GM12878 (cell line): ENCODE measurements at regions not wholly inside any gene's neighbourhood (a gene's known extent, or its start where the extent isn't known, plus 50 kb on each side); places are given as distances from the start of the nearest gene placed in this dataset.

Source experiments
- ATAC-seq: fragments of 200-7000 bp; cut with Tn5 transposase; 3 replicates; pipeline ENCODE4 v1.9.1; 2020; ENCODE audit warnings: mild to moderate bottlenecking, moderate library complexity
- BruUV-seq: library from RNA; stranded (reverse); fragments of 400-500 nt; replicated peaks from 2 replicates; lab custom pipeline; 2021; lab: Mats Ljungman, UMichigan
- CTCF ChIA-PET: fragments of 300-600 bp; sonication (Branson Sonifier 250); formaldehyde crosslinking; extraction: SDS; loops from one replicate; lab custom pipeline; 2021; ENCODE audit warnings: inconsistent platforms; lab: Yijun Ruan, JAX
- POLR2A ChIA-PET: fragments of 350-600 bp; formaldehyde crosslinking; extraction: SDS; loops from one replicate; lab custom pipeline; 2021; ENCODE audit warnings: inconsistent platforms; lab: Charles Lee
- RAD21 ChIA-PET: fragments of 300-600 bp; sonication (Branson Sonifier 250); formaldehyde crosslinking; loops from one replicate; lab custom pipeline; 2023; ENCODE audit warnings: antibody characterized with exemption; ENCODE audit not compliant: unreplicated experiment; lab: Charles Lee
- SMC1A ChIA-PET: fragments of 300-600 bp; sonication (Branson Sonifier 250); formaldehyde crosslinking; loops from one replicate; lab custom pipeline; 2023; ENCODE audit not compliant: unreplicated experiment, uncharacterized antibody; lab: Charles Lee
- DNase-seq: peaks from one replicate; pipeline ENCODE4 v3.0.0-alpha.2; 2011; ENCODE audit warnings: low read depth, low spot score
- FAIRE-seq: peaks from 3 replicates; lab custom pipeline; 2011; peaks lifted over from hg19 to GRCh38; lab: Jason Lieb, UNC
- H2AFZ ChIP-seq: 2 replicates; pipeline ENCODE4 v1.6.0; 2011; ENCODE audit warnings: low read depth, low read length, control low read depth; ENCODE audit not compliant: control insufficient read depth
- H3K27ac ChIP-seq: 2 replicates; pipeline ENCODE4 v1.5.1; 2011; ENCODE audit warnings: control low read depth; ENCODE audit not compliant: control insufficient read depth, insufficient read depth
- H3K27me3 ChIP-seq, 2 experiments: replicated peaks in 1 of 2; 2 replicates each; pipeline versions ENCODE4 v1.6.0 to v1.6.1; 2011; ENCODE audit warnings: low read length in 1 of 2; ENCODE audit not compliant: control insufficient read depth in 2 of 2, insufficient read depth in 2 of 2
- H3K36me3 ChIP-seq, 2 experiments: 2 replicates each; pipeline ENCODE4 v1.5.1; 2011; ENCODE audit warnings: low read length in 1 of 2; ENCODE audit not compliant: control insufficient read depth in 2 of 2, insufficient read depth in 2 of 2
- H3K4me1 ChIP-seq: 2 replicates; pipeline ENCODE4 v1.6.1; 2011; ENCODE audit warnings: mild to moderate bottlenecking, low read length, moderate library complexity, mixed read lengths; ENCODE audit not compliant: control insufficient read depth, insufficient read depth
- H3K4me2 ChIP-seq: 2 replicates; pipeline ENCODE4 v1.6.0; 2011; ENCODE audit warnings: control low read depth; ENCODE audit not compliant: control insufficient read depth, insufficient read depth
- H3K4me3 ChIP-seq: fragments of 200-600 bp; sonication (generic); 2 replicates; pipeline ENCODE4 v1.5.1; 2016
- H3K79me2 ChIP-seq: 2 replicates; pipeline ENCODE4 v1.6.0; 2011; ENCODE audit warnings: low read length; ENCODE audit not compliant: control insufficient read depth, insufficient read depth
- H3K9ac ChIP-seq: 2 replicates; pipeline ENCODE4 v1.8.0; 2011; ENCODE audit warnings: low read length, control low read depth, mixed read lengths; ENCODE audit not compliant: control insufficient read depth, insufficient read depth
- H3K9me3 ChIP-seq: replicated peaks from 3 replicates; pipeline ENCODE4 v1.5.1; 2011; ENCODE audit warnings: mild to moderate bottlenecking, low read length; ENCODE audit not compliant: control insufficient read depth, insufficient read depth
- H4K20me1 ChIP-seq: 2 replicates; pipeline ENCODE4 v1.6.0; 2011; ENCODE audit not compliant: control insufficient read depth, insufficient read depth
- CEBPZ ChIP-seq: fragments of 150-350 bp; IDR thresholded peaks from 2 replicates; pipeline ENCODE4 v1.6.1; 2016; ENCODE audit warnings: low read depth, low read length
- ESRRA ChIP-seq: IDR thresholded peaks from 2 replicates; pipeline ENCODE4 v1.6.1; 2012; ENCODE audit warnings: mild to moderate bottlenecking, low read length, improper control_type of control experiment
- EZH2 ChIP-seq: IDR thresholded peaks from 2 replicates; pipeline ENCODE4 v1.6.1; 2012; ENCODE audit warnings: low read depth, mild to moderate bottlenecking, control low read depth, inconsistent platforms, low read length, borderline replicate concordance; ENCODE audit not compliant: control insufficient read depth
- NFXL1 ChIP-seq: fragments of 450-650 bp; IDR thresholded peaks from 2 replicates; pipeline ENCODE4 v1.6.1; 2017; ENCODE audit warnings: antibody characterized with exemption, mild to moderate bottlenecking, borderline replicate concordance
- TCF12 ChIP-seq: IDR thresholded peaks from 2 replicates; pipeline ENCODE4 v1.6.1; 2011; ENCODE audit warnings: low read depth, mild to moderate bottlenecking, low read length
- ZBTB33 ChIP-seq: fragments of 450-650 bp; IDR thresholded peaks from 2 replicates; pipeline ENCODE4 v1.6.1; 2017; ENCODE audit warnings: mild to moderate bottlenecking
- WGBS: methylation state at CpG from one replicate; pipeline ENCODE4 v1.1.6; 2016; ENCODE audit warnings: low lambda C conversion rate; ENCODE audit not compliant: insufficient replicate concordance, insufficient coverage; ENCODE audit errors: missing lambda C conversion rate; 5-methylcytosine and 5-hydroxymethylcytosine counted together
- in situ Hi-C: fragments of 300-500 bp; cut with MboI; formaldehyde crosslinking; loops from 9 replicates; pipeline ENCODE4 v1.14.3; 2018; ENCODE audit warnings: mixed read lengths
- intact Hi-C: fragments of 100-400 bp; cut with micrococcal nuclease; formaldehyde crosslinking; loops from one replicate; pipeline ENCODE4 v1.14.2; 2022; ENCODE audit not compliant: unreplicated experiment

GRCh38 chr11:28713850-28714249, 605.7 kb downstream of the METTL15 start (continued):
- no peak for TF ChIP-seq CEBPZ
- no peak for TF ChIP-seq ZBTB33
- TF ChIP-seq TCF12 = no peak

GRCh38 chr11:28708075-28708474, 599.9 kb downstream of the METTL15 start:
- intact Hi-C loops = no loop called here
- ChIA-PET RAD21 (no interaction called here), SMC1A (no interaction called here), CTCF (interaction anchor here (2.3 kb wide), 1 partner anchor 12 kb away, joined by 11 read pairs; no protein-coding TSS in a partner anchor), POLR2A (no interaction called here)
- in situ Hi-C loops = no loop called here
- DNase-seq (no peak), FAIRE-seq (no peak), ATAC-seq (no peak)
- no peak overlapping the region for H2AFZ ChIP-seq
- H3K36me3 ChIP-seq = no peaks in the 10 kb centered on the region
- 25% methylated on average over 2 of the region's 2 CpGs for WGBS
- H4K20me1 ChIP-seq = no peaks in the 10 kb centered on the region
- H3K9ac ChIP-seq = no peak overlapping the region
- no TSS peak for BruUV-seq
- no peaks in the 10 kb centered on the region for H3K9me3 ChIP-seq
- no peaks in the 10 kb centered on the region for H3K4me1 ChIP-seq
- H3K27ac ChIP-seq = no peak overlapping the region
- H3K4me2 ChIP-seq = no peak overlapping the region
- no peak for TF ChIP-seq NFXL1
- no peak for TF ChIP-seq ESRRA
- TF ChIP-seq EZH2 = no peak
- TF ChIP-seq, all 136 proteins: peak for 0
- no peaks in the 10 kb centered on the region for H3K79me2 ChIP-seq
- H3K4me3 ChIP-seq = no peak overlapping the region
- no peaks in the 10 kb centered on the region; a peak in 1 of 4 replicates for H3K27me3 ChIP-seq
